Gastrocnemius medialis (tissue), 4 donors: ENCODE measurements at regions not wholly inside any gene's neighbourhood (a gene's known extent, or its start where the extent isn't known, plus 50 kb on each side); places are given as distances from the start of the nearest gene placed in this dataset.

Experiments used
- CTCF ChIP-seq, 5 experiments: fragments of 450-650 bp in 3 of 5; fragments of 200-600 bp in 2 of 5; sonication (generic) in 2 of 5; IDR thresholded peaks in 4 of 5; conservative IDR thresholded peaks in 1 of 5; 1 replicate in 4 of 5; 2 replicates in 1 of 5; pipeline ENCODE4 v1.5.1; 2016 to 2019; ENCODE audit warnings: antibody characterized with exemption in 5 of 5, mild to moderate bottlenecking in 3 of 5, moderate library complexity in 3 of 5
- POLR2A ChIP-seq, 2 donors: fragments of 450-650 bp; IDR thresholded peaks; one replicate each; pipeline ENCODE4 v1.6.1; 2017; ENCODE audit warnings: antibody characterized with exemption in 2 of 2, mild to moderate bottlenecking in 2 of 2, moderate library complexity in 2 of 2

- TF ChIP-seq CTCF (IDR thresholded peaks at IDR 0.05 in 4 of 5, conservative IDR thresholded peaks at IDR 0.05 in 1 of 5) (no peak), POLR2A (IDR thresholded peaks at IDR 0.05) (no peak)
Observed at GRCh38 chr4:20443015-20443805, 191.5 kb downstream of the SLIT2 start.
